Loucy (cell line): ENCODE measurements at regions not wholly inside any gene's neighbourhood (a gene's known extent, or its start where the extent isn't known, plus 50 kb on each side); places are given as distances from the start of the nearest gene placed in this dataset.

Experiments
- CTCF ChIP-seq: fragments of 200-600 bp; sonication (generic); conservative IDR thresholded peaks from 2 replicates; pipeline ENCODE4 v1.5.1; 2014; ENCODE audit warnings: mild to moderate bottlenecking, antibody characterized with exemption, low read length
- EZH2phosphoT487 ChIP-seq: fragments of 200-600 bp; IDR thresholded peaks from 2 replicates; pipeline ENCODE4 v1.6.1; 2018; ENCODE audit warnings: antibody characterized with exemption, mild to moderate bottlenecking, moderate library complexity, borderline replicate concordance

GRCh38 chr19:32104153-32104849 is 241.1 kb upstream of the ZNF507 start:
- no peak for TF ChIP-seq CTCF
- TF ChIP-seq EZH2phosphoT487: no peak
